ENCODE measurements at regions not wholly inside any gene's neighbourhood (a gene's known extent, or its start where the extent isn't known, plus 50 kb on each side); places are given as distances from the start of the nearest gene placed in this dataset.

GRCh38 chr14:97387252-97387874, 590.2 kb downstream of the VRK1 start:
- DNase-seq (ENCODE audit: extremely low spot score): no peak
- ChIA-PET CTCF (no interaction called here), POLR2A (no interaction called here)
- no peak for TF ChIP-seq CTCF (IDR thresholded peaks at IDR 0.05; ENCODE audit: control extremely low read depth, extremely low read depth, low read depth, missing control alignments)

DNA sequence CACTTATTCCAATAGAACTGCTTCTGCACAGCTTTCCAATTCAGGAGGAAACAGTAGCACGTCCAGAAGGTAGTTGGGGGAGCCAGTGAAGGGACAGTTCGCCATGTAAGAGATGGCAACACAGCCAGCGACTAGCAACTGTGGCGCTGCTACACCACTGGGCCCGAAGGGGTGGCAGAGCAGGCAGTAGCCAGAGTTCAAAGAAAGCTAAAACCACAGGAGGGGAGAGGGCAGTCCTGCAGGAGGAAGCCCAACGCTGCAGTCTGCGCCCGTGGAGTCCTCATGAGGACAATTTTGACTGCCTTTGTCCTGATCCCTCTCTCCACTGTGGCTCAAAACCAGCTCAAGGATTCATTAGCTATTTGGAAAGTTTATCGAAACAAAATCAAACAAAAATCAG, 591.2 kb downstream of the VRK1 start:
- TF ChIP-seq CTCF (IDR thresholded peaks at IDR 0.05; ENCODE audit: control extremely low read depth, extremely low read depth, low read depth, missing control alignments): no peak
- DNase-seq (ENCODE audit: extremely low spot score): no peak

DNA sequence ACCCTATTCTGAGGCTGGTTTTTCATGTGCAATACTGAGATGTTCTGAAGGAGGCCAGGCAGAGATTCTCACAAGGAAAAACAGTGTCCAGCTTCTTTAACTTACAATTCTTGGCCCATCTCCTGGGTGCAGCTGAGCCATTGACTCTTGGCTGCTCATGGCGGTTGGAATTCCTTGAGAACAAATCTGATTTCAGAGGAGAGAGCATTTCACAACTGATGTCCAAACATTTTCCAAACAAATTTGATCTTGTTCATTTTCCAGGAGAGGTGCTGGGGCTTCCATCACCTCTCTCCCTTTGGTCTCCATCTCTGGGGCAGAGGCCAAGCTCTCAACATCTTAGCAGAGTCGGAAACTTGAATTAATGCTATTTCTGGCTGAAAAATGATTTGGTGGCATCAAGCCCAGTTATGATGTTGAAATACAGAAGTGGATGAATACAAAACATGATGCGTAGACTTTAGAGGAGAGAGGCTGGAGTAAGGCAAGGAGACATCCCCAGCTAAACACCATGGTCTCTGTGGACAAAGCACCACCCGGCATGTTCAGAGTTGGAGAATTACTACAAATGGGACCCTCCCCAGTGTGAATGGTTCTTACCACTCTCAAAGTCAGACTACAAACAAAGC, 593.0 kb downstream of the VRK1 start:
- POLR2A ChIA-PET: no interaction called here
- CTCF ChIA-PET: no interaction called here
- TF ChIP-seq CTCF (IDR thresholded peaks at IDR 0.05; ENCODE audit: control extremely low read depth, extremely low read depth, low read depth, missing control alignments): no peak
- no peak for DNase-seq (ENCODE audit: extremely low spot score)

More for the DNA sequence above, 591.2 kb downstream of the VRK1 start:
- CTCF ChIA-PET: no interaction called here
- POLR2A ChIA-PET: no interaction called here

DNA sequence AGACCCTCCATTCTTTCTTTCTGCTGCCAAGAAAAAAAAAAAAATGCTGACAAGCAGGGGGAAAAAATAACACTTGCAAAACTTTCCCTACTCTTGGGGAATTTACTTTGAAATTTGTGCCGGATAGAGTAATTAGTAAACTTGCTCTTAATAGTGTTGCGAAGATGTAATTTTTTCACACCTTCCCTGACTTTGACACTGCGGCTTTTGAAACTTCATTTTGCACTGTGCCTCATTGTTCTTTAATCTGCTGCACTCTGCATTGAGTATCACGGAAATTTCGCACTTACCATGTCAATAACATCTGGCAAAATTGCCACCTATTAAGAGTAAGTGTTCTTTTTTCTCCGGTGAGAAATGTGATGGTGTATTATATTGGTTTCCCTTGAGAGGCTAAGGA, 596.1 kb downstream of the VRK1 start:
- TF ChIP-seq CTCF (IDR thresholded peaks at IDR 0.05; ENCODE audit: control extremely low read depth, extremely low read depth, low read depth, missing control alignments): no peak
- POLR2A ChIA-PET: no interaction called here
- CTCF ChIA-PET: no interaction called here
- DNase-seq (ENCODE audit: extremely low spot score): no peak

DNA sequence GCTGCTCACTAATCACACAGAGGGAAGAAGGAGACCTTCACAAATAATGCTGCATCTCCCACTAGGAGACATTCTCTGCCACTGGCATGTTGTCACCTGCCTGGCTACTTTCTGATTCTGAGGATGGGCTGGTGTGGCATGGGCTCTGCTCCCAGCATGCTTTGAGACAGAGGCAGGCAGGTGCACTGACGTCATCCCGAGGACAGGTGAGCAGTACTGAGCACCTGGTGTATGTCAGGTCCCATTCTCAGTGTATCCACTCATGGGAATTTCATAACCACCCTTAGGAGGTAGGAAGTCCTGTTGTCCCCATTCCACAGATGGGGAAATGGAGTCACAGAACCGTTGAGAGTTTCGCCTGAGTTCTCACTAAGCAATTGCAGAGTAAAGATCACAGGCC, 597.9 kb downstream of the VRK1 start:
- TF ChIP-seq CTCF (IDR thresholded peaks at IDR 0.05; ENCODE audit: control extremely low read depth, extremely low read depth, low read depth, missing control alignments): no peak
- no peak for DNase-seq (ENCODE audit: extremely low spot score)
- ChIA-PET POLR2A (no interaction called here), CTCF (no interaction called here)

GRCh38 chr14:97401714-97402113, 604.5 kb downstream of the VRK1 start:
- no peak for DNase-seq (ENCODE audit: extremely low spot score)
- TF ChIP-seq CTCF (IDR thresholded peaks at IDR 0.05; ENCODE audit: control extremely low read depth, extremely low read depth, low read depth, missing control alignments): no peak
- POLR2A ChIA-PET: no interaction called here
- CTCF ChIA-PET: no interaction called here
